ENCODE measurements at regions not wholly inside any gene's neighbourhood (a gene's known extent, or its start where the extent isn't known, plus 50 kb on each side); places are given as distances from the start of the nearest gene placed in this dataset.

DNA sequence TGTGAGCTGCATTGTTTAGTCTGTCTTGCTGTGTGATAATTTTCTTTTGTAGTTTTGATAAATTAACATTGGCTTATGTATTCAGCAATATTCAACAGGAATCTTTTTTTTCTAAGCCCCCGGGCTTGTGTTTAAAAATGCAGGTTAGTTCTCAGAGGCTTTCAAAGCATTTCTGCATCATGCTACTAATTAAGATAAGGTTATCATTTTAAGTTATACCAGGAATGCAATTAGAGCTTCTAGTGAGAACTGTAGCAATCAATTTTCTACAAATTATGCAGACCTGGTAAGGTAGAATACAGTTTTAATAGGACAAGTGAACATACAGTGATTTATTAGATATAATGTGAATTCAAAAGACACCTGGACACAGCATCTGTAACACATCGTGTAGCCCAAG lies 179.2 kb downstream of the PRL start:
- Histone ChIP-seq H3K9me3 (ENCODE audit: low read length) (no peaks in the 10 kb centered on the region), H3K36me3 (ENCODE audit: insufficient read depth, low read length) (no peaks in the 10 kb centered on the region), H3K4me3 (ENCODE audit: low read depth, low read length, poor library complexity, severe bottlenecking) (no peak overlapping the region), H4K20me1 (ENCODE audit: insufficient read depth, low read length) (no peaks in the 10 kb centered on the region), H3K4me1 (ENCODE audit: insufficient read depth, low read length, poor library complexity, severe bottlenecking) (no peaks in the 10 kb centered on the region), H3K9me2 (ENCODE audit: insufficient read depth, low read length) (no peaks in the 10 kb centered on the region), H3K4me2 (ENCODE audit: low read length) (no peak overlapping the region), H3K27ac (ENCODE audit: low read depth, low read length, poor library complexity, severe bottlenecking) (no peak overlapping the region), H2AFZ (ENCODE audit: low read length) (no peak overlapping the region), H3K79me2 (ENCODE audit: insufficient read depth, low read depth, low read length) (no peaks in the 10 kb centered on the region)
- no TSS peak for BruUV-seq (replicated peaks)
- POLR2A ChIA-PET: no interaction called here
- no peak for DNase-seq (ENCODE audit: low spot score)
- CTCF ChIA-PET (ENCODE audit: unreplicated experiment): no interaction called here
- TF ChIP-seq, protein P1, sequence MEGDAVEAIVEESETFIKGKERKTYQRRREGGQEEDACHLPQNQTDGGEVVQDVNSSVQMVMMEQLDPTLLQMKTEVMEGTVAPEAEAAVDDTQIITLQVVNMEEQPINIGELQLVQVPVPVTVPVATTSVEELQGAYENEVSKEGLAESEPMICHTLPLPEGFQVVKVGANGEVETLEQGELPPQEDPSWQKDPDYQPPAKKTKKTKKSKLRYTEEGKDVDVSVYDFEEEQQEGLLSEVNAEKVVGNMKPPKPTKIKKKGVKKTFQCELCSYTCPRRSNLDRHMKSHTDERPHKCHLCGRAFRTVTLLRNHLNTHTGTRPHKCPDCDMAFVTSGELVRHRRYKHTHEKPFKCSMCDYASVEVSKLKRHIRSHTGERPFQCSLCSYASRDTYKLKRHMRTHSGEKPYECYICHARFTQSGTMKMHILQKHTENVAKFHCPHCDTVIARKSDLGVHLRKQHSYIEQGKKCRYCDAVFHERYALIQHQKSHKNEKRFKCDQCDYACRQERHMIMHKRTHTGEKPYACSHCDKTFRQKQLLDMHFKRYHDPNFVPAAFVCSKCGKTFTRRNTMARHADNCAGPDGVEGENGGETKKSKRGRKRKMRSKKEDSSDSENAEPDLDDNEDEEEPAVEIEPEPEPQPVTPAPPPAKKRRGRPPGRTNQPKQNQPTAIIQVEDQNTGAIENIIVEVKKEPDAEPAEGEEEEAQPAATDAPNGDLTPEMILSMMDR (conservative IDR thresholded peaks at IDR 0.05; ENCODE audit: low read length): no peak
- no peak for TF ChIP-seq EZH2phosphoT487 (IDR thresholded peaks at IDR 0.05; ENCODE audit: borderline replicate concordance, low read depth, low read length)
- intact Hi-C loops (cut with micrococcal nuclease; ENCODE audit: unreplicated experiment): no loop called here

DNA sequence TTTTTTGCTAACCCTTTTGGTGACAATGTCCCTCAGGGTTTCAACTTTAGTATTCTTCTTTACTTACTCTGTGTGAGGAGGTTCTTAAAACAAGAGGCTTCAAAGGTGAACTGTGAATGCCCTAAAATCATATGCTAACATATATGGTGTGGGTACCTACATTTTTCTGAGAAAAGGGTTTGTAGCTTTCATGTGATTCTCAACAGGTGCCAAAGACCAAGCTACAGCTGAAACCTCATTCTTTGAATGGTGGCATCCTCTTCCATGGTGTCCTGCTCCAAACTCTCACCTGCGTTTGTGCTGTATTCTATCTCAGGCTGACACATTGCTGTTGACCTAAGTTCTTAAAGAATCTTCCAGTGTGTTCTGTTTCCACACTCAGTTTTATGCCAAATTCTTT lies 177.3 kb downstream of the PRL start:
- DNase-seq (ENCODE audit: low spot score): no peak
- no peak overlapping the region for H3K27ac ChIP-seq (ENCODE audit: low read depth, low read length, poor library complexity, severe bottlenecking)
- no peaks in the 10 kb centered on the region for H3K4me1 ChIP-seq (ENCODE audit: insufficient read depth, low read length, poor library complexity, severe bottlenecking)
- H3K36me3 ChIP-seq (ENCODE audit: insufficient read depth, low read length): no peaks in the 10 kb centered on the region
- no peak overlapping the region for H3K4me3 ChIP-seq (ENCODE audit: low read depth, low read length, poor library complexity, severe bottlenecking)
- CTCF ChIA-PET (ENCODE audit: unreplicated experiment): no interaction called here
- TF ChIP-seq, protein P1 (conservative IDR thresholded peaks at IDR 0.05; ENCODE audit: low read length): no peak
- TF ChIP-seq EZH2phosphoT487 (IDR thresholded peaks at IDR 0.05; ENCODE audit: borderline replicate concordance, low read depth, low read length): no peak
- BruUV-seq (replicated peaks): no TSS peak
- H3K79me2 ChIP-seq (ENCODE audit: insufficient read depth, low read depth, low read length): no peaks in the 10 kb centered on the region
- H4K20me1 ChIP-seq (ENCODE audit: insufficient read depth, low read length): no peaks in the 10 kb centered on the region
- H3K9me2 ChIP-seq (ENCODE audit: insufficient read depth, low read length): no peaks in the 10 kb centered on the region
- no peaks in the 10 kb centered on the region for H3K9me3 ChIP-seq (ENCODE audit: low read length)
- H2AFZ ChIP-seq (ENCODE audit: low read length): no peak overlapping the region
- intact Hi-C loops (cut with micrococcal nuclease; ENCODE audit: unreplicated experiment): no loop called here
- POLR2A ChIA-PET: interaction anchor here (0.6 kb wide), 1 partner anchor 803 kb away, joined by 3 read pairs; no protein-coding TSS in a partner anchor
- no peak overlapping the region for H3K4me2 ChIP-seq (ENCODE audit: low read length)

DNA sequence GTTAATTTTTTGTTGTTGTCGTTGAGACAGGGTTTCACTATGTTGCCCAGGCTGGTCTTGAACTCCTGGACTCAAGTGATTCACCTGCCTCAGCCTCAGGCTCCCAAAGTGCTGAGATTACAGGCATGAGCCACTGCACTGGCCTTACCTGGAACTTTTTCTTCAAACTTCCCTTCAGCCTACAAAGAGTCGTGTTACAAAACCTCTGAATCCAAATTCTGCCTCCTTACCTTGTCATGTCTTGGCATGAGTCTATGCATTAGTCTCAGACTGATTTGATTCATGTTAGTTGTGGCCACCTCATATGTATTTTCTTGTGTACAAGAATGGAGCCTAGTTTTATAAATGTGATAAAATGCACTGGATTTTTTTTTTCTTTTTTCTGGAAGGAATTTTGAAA lies 172.1 kb downstream of the PRL start:
- Histone ChIP-seq H3K9me3 (ENCODE audit: low read length) (no peaks in the 10 kb centered on the region), H3K9me2 (ENCODE audit: insufficient read depth, low read length) (no peaks in the 10 kb centered on the region), H3K36me3 (ENCODE audit: insufficient read depth, low read length) (no peaks in the 10 kb centered on the region), H3K4me3 (ENCODE audit: low read depth, low read length, poor library complexity, severe bottlenecking) (no peak overlapping the region), H3K79me2 (ENCODE audit: insufficient read depth, low read depth, low read length) (no peaks in the 10 kb centered on the region), H2AFZ (ENCODE audit: low read length) (no peak overlapping the region), H4K20me1 (ENCODE audit: insufficient read depth, low read length) (0 out of 2 replicates have a peak, but pooled peaks cover 5% of the 10 kb centered on the region), H3K4me2 (ENCODE audit: low read length) (no peak overlapping the region), H3K27ac (ENCODE audit: low read depth, low read length, poor library complexity, severe bottlenecking) (no peak overlapping the region), H3K4me1 (ENCODE audit: insufficient read depth, low read length, poor library complexity, severe bottlenecking) (no peaks in the 10 kb centered on the region)
- intact Hi-C loops (cut with micrococcal nuclease; ENCODE audit: unreplicated experiment): no loop called here
- no TSS peak for BruUV-seq (replicated peaks)
- CTCF ChIA-PET (ENCODE audit: unreplicated experiment): no interaction called here
- no peak for TF ChIP-seq EZH2phosphoT487 (IDR thresholded peaks at IDR 0.05; ENCODE audit: borderline replicate concordance, low read depth, low read length)
- TF ChIP-seq, protein P1 (conservative IDR thresholded peaks at IDR 0.05; ENCODE audit: low read length): no peak
- no peak for DNase-seq (ENCODE audit: low spot score)
- POLR2A ChIA-PET: interaction anchor here (0.7 kb wide), 1 partner anchor 34 kb away, joined by 4 read pairs; no protein-coding TSS in a partner anchor
